NCI-H2107 (cell line): ENCODE measurements at regions not wholly inside any gene's neighbourhood (a gene's known extent, or its start where the extent isn't known, plus 50 kb on each side); places are given as distances from the start of the nearest gene placed in this dataset.
"Not testable (repeated sequence)": the region's sequence is repeated elsewhere in the genome, so short reads cannot be mapped to it uniquely, and the experiment has no call there.

Experiments used
- DNase-seq: peaks from one replicate; lab custom pipeline; 2025; lab: John Stamatoyannopoulos, UW

DNA sequence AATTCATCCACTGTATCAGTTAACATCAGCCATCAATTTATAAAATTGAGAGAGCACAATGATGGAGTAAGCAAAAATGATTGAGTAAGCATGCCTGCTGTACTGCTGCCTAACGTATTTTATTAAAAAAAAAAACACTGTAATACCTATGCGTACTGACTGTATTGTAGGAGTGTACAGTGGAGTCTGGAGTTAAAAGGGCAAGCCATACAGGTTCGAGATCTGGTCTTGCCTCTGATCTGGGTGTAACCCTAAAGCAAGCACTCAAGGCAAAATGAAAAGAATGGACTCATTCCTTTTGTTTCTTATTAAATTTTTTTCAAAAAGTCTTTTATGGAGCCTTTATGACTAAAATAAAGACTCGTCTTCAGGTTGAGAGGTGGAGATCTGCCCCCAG, 894.2 kb upstream of the INTU start:
- no peak for DNase-seq

DNA sequence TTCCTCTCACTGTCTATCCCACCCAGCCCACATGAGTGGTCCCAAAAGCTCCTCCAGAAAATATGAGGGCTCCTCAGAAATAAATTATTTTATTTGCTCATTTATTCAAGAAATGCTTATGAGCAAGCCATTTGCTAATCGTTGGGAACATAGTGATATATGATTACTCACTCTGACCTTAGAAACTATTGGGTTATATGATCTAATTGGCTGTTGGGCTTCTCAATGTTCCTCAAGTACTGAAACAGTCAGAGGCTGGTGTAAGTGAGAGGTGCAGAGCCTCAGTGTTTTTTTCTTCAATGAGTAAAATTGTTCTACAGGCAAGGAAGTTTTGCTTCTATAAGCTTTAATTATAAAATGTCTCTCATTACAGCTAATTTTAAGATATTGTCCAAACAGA, 893.8 kb upstream of the INTU start:
- no peak for DNase-seq

- no peak for DNase-seq
Observed at GRCh38 chr4:126740687-126741086, 892.1 kb upstream of the INTU start.

DNA sequence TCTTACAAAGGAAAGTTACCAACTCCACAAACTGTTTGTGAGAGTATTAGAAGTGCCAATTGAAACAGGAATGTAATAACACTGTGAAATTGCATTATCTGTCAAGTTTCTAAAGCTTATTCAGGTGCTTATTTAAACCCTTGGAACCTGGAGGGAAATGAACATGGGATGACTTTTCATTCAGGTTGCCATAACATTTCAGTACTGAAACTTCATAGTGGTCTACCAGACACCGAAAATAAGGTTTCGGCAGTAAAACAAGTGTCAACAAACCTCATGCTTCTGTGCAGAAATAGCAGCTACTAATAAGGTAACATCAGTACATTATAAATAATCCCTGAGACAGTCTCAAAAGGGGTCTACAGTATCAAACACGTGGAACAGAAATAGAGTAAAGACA, 890.7 kb upstream of the INTU start:
- no peak for DNase-seq

GRCh38 chr4:126742885-126743284, 889.9 kb upstream of the INTU start:
- DNase-seq: no peak

DNA sequence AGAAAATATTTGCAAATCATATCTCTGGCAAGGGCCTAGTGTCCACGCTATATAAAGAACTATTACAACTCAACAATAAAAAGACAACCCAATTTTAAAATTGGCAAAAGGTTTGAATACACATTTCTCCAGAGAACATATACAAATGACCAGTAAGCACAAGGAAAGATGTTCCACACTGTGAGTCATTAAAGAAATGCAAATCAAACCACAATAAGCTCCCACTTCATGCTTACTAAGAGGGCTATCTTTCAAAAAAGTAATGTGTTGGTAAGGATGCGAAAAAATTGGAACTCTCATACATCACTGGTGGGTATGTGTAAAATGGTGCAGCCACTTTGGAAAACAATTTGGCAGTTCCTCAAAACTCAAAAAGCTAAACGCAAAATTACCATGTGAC, 884.0 kb upstream of the INTU start:
- no peak for DNase-seq

DNA sequence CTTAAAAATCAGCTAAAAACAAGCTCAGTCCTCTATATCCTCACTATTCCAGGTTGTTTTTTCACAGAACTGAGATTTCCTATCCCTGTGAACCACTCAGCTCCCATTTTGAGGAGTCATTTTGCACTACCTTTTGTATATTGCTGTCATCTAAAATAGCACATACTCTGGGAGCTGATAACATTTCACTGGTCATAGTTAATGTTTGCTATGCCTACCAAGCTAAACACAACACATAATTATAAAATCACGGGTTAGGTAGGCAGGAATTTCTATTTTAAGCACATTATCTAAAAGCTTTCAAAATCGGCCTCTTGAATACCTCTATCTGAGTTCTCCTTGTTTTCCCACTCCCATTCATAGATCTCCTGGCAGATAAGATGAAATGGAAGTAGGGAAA, 882.0 kb upstream of the INTU start:
- DNase-seq: no peak

- DNase-seq: no peak
Observed at GRCh38 chr4:126752126-126752525, 880.6 kb upstream of the INTU start.

DNA sequence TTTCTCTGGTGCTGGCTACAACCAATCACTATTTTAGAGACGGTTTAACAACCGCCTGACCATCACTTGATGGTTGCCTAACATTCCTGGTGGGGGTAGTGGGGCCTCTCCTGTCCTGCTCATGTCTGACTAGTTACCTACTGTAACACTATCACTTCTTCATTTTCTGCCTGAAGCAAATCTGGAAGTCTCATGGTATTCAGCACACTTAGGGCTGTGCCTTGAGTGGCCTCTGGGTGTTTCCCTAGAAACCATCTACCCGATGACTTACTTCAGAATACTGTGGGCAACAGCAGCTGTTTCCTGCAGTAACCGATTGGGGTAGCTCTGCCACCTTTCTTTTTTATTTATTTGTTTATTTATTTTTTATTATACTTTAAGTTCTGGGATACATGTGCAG, 880.1 kb upstream of the INTU start:
- no peak for DNase-seq

GRCh38 chr4:126753592-126753991, 879.2 kb upstream of the INTU start:
- DNase-seq: no peak

DNA sequence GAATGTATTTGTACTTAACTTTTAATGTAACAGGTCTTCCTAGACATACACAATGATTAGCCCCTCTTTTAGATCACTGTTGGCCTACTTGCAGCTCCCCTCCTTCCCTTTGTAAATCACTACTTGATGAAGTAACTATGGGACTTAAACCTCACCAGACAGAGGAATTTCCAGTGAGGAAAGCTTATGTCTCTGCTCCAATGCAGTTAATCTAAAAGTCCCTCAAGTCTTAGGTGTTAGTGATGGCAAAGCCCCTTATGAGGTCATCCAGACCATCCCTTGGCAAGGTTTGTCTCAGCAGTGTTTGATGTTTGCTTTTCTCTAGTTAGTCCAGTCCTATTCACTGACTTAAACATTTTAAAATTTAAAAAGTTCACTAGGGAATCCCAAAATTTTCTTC, 877.3 kb upstream of the INTU start:
- no peak for DNase-seq

- no peak for DNase-seq
Observed at GRCh38 chr4:126756050-126756829, 876.5 kb upstream of the INTU start.

GRCh38 chr4:126757219-126757618, 875.5 kb upstream of the INTU start:
- no peak for DNase-seq

DNA sequence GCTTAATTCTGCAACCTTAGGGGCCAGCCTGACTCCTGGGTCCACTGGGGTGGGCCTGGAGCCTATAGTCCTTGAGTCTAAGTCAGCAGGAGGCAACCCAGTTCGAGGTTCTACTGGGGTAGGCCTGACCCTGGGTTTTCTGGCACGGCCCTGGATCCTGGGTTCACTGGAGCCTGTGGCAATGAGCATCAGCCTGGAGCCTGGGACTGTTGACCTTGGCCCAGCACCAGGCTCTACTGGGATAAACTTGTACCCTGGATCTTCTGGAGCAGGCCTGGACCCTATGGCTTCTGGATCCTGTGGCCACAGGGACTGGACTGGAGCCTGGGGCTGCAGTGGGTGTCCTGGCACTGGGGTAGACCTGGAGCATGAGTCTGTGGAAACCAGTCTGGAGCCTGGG, 874.3 kb upstream of the INTU start:
- DNase-seq: no peak

DNA sequence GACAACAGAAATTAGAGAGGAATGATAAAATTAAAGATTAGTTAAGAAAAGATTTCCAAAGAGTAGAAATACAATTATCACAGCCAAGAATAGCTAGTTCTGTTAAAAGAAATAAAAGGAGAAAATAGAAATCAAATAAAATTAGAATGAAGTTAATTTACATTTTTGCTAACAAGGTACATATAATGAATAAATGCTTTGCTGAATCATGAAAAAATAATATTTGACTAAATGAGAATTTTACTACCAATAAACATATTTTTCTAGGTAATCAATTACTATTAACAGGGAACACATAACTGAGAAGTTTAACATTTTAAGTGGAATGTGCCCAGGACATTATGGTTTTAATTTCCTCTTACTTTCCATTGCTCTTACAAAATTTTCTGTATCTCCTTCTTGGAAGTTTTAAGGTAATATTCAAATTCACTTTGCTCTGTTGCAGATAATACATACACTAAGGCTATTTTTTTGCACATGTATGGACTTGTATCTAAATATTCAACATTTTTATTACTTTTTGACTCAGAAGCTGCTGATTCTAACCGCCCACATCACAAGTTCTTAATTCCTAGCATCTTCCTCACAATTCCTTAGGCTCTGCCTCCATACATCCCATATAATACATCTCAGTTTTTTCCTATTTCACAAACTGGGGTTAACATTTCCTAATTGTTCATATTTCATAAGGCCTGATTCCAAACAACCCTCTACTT, 870.7 kb upstream of the INTU start:
- no peak for DNase-seq

DNA sequence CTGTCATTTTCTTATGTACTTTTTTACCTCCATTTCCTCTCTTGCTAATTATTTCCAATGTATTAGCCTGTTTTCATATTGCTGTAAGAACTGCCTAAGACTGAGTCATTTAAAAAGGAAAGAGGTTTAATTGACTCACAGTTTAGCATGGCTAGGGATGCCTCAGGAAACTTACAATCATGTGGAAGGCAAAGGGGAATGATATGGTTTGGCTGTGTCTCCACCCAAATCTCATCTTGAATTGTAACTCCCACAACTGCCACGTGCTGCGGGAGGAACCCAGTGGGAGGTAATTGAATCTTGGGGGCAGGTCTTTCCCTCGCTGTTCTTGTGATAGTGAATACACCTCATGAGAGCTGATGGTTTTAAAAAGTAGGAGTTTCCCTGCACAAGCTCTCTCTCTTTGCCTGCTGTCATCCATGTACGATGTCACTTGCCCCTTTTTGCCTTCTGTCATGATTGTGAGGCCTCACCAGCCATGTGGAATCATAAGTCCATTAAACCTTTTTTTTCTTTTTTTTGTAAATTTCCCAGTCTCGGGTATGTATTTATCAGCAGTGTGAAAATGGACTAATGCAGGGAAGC, 870.0 kb upstream of the INTU start:
- no peak for DNase-seq

GRCh38 chr4:126766241-126766640, 866.5 kb upstream of the INTU start:
- no peak for DNase-seq

DNA sequence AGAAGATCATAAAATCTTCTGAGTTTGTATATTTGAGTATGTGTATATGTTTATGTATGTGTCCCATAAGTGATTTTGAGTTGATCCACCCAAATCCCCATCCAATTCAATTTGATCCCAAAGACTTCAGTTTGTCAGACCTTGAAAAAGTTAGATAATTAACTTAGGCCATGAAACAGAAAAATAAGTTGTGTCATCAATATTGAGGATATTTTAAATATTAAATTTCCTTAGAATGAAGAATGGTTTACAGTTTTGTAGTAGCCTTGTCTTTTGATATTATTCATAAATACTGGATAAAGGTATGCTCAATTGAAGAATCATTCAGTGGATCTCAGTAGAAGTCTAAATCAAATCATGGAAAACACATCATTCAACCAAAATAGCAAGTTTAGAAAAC, 864.4 kb upstream of the INTU start:
- DNase-seq: no peak

GRCh38 chr4:126770811-126771553, 861.8 kb upstream of the INTU start:
- not testable (repeated sequence) for DNase-seq

GRCh38 chr4:126771618-126772017, 861.1 kb upstream of the INTU start:
- DNase-seq: not testable (repeated sequence)

DNA sequence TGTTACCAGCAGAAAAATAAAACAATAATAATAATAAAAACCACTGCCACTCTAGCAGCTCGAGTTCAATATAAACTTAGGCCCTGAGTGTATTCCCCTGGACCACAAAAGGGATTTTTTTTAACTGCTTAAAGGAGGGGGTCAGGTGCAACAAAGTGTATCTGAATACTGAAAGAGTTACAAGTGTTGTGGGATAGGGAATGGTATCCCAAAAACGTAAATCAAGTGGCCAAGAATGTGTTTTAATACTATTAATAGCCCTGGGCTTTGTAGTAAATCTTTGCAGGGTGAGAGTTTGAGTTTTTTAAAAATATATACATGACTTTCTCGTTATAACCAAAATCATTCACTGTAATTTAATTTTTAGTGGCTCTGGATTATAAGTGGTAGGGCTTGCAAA, 860.1 kb upstream of the INTU start:
- no peak for DNase-seq

GRCh38 chr4:126775485-126776106, 857.2 kb upstream of the INTU start:
- no peak for DNase-seq
